Activated T-helper 2 cell treated with anti-CD3 and anti-CD28 coated beads, Interferon-gamma antibody, Interleukin-2, Interleukin-4, amounts not matched to agents 10 μg/mL and 5 μg/mL and 100 μg/mL, durations not matched to agents 14 hours and 24 hours and 36 hours (primary cell): ENCODE measurements at regions not wholly inside any gene's neighbourhood (a gene's known extent, or its start where the extent isn't known, plus 50 kb on each side); places are given as distances from the start of the nearest gene placed in this dataset.

Experiments
- DNase-seq: peaks from one replicate; pipeline ENCODE4 v3.0.0; 2021; ENCODE audit warnings: low spot score
- H3K27ac Mint-ChIP-seq: one replicate; pipeline ENCODE4 v1.8.0; 2021; ENCODE audit warnings: mixed read lengths
- H3K27me3 Mint-ChIP-seq: one replicate; pipeline ENCODE4 v1.8.0; 2021; ENCODE audit warnings: low read depth, mixed read lengths
- H3K36me3 Mint-ChIP-seq: one replicate; pipeline ENCODE4 v1.8.0; 2021; ENCODE audit warnings: low read depth, mixed read lengths
- H3K4me1 Mint-ChIP-seq: one replicate; pipeline ENCODE4 v1.8.0; 2021; ENCODE audit warnings: low read depth, mixed read lengths
- H3K4me3 Mint-ChIP-seq: one replicate; pipeline ENCODE4 v1.8.0; 2021; ENCODE audit warnings: low read depth, mild to moderate bottlenecking, moderate library complexity, mixed read lengths
- H3K9me3 Mint-ChIP-seq: one replicate; pipeline ENCODE4 v1.8.0; 2021; ENCODE audit warnings: mixed read lengths
- intact Hi-C: fragments of 100-400 bp; cut with micrococcal nuclease; formaldehyde crosslinking; loops from one replicate; pipeline ENCODE4 v1.15.1; 2023

GRCh38 chr1:199122085-199122484 lies 483.2 kb downstream of the PTPRC start:
- intact Hi-C loops = loop anchor here (5.0 kb wide), 1 partner anchor 50 kb away; no protein-coding TSS in a partner anchor
- DNase-seq = no peak
- Mint-ChIP-seq H3K4me3 (no peak overlapping the region), H3K36me3 (no peaks in the 10 kb centered on the region), H3K4me1 (peaks cover 11% of the 10 kb centered on the region), H3K27me3 (peaks cover 3% of the 10 kb centered on the region), H3K27ac (no peak overlapping the region), H3K9me3 (no peaks in the 10 kb centered on the region)

- H3K9me3 Mint-ChIP-seq = no peaks in the 10 kb centered on the region
- no peaks in the 10 kb centered on the region for H3K36me3 Mint-ChIP-seq
- intact Hi-C loops = loop anchor here (5.0 kb wide), 1 partner anchor 50 kb away; no protein-coding TSS in a partner anchor
- no peak for DNase-seq
- H3K27me3 Mint-ChIP-seq = peaks cover 8% of the 10 kb centered on the region
- H3K4me3 Mint-ChIP-seq = no peak overlapping the region
- no peak overlapping the region for H3K27ac Mint-ChIP-seq
- H3K4me1 Mint-ChIP-seq = peaks cover 11% of the 10 kb centered on the region
These were observed 483.9 kb downstream of the PTPRC start for GRCh38 chr1:199122532-199123311.

- intact Hi-C loops = loop anchor here (5.0 kb wide), 1 partner anchor 49 kb away; no protein-coding TSS in a partner anchor
- H3K4me1 Mint-ChIP-seq = peaks cover 11% of the 10 kb centered on the region
- H3K36me3 Mint-ChIP-seq = no peaks in the 10 kb centered on the region
- no peaks in the 10 kb centered on the region for H3K9me3 Mint-ChIP-seq
- no peak for DNase-seq
- H3K4me3 Mint-ChIP-seq = no peak overlapping the region
- H3K27me3 Mint-ChIP-seq = peaks cover 10% of the 10 kb centered on the region
- no peak overlapping the region for H3K27ac Mint-ChIP-seq
These were observed 484.8 kb downstream of the PTPRC start for GRCh38 chr1:199123615-199124014.

- intact Hi-C loops = loop anchor here (5.0 kb wide), 1 partner anchor 48 kb away; no protein-coding TSS in a partner anchor
These were observed 485.5 kb downstream of the PTPRC start for GRCh38 chr1:199124351-199124750.

GRCh38 chr1:199129247-199129646 lies 490.4 kb downstream of the PTPRC start:
- no peak for DNase-seq
- Mint-ChIP-seq H3K27me3 (peaks cover 22% of the 10 kb centered on the region), H3K4me1 (peaks cover 4% of the 10 kb centered on the region), H3K4me3 (no peak overlapping the region), H3K9me3 (peaks cover 3% of the 10 kb centered on the region), H3K27ac (no peak overlapping the region), H3K36me3 (no peaks in the 10 kb centered on the region)
- intact Hi-C loops = no loop called here

More at GRCh38 chr1:199124351-199124750, 485.5 kb downstream of the PTPRC start:
- no peak overlapping the region for H3K4me3 Mint-ChIP-seq
- H3K4me1 Mint-ChIP-seq = peaks cover 11% of the 10 kb centered on the region
- no peaks in the 10 kb centered on the region for H3K36me3 Mint-ChIP-seq
- peaks cover 13% of the 10 kb centered on the region for H3K27me3 Mint-ChIP-seq
- no peak for DNase-seq
- H3K27ac Mint-ChIP-seq = no peak overlapping the region
- H3K9me3 Mint-ChIP-seq = no peaks in the 10 kb centered on the region

GRCh38 chr1:199132006-199132405 lies 493.2 kb downstream of the PTPRC start:
- Mint-ChIP-seq H3K36me3 (no peaks in the 10 kb centered on the region), H3K27ac (no peak overlapping the region), H3K27me3 (peaks cover 26% of the 10 kb centered on the region), H3K9me3 (peaks cover 3% of the 10 kb centered on the region), H3K4me1 (peaks cover 2% of the 10 kb centered on the region), H3K4me3 (no peak overlapping the region)
- no peak for DNase-seq
- intact Hi-C loops = no loop called here

GRCh38 chr1:199135901-199136300 lies 497.1 kb downstream of the PTPRC start:
- no peak for DNase-seq
- H3K4me3 Mint-ChIP-seq = no peak overlapping the region
- no peaks in the 10 kb centered on the region for H3K36me3 Mint-ChIP-seq
- peaks cover 16% of the 10 kb centered on the region for H3K27me3 Mint-ChIP-seq
- H3K4me1 Mint-ChIP-seq = peaks cover 5% of the 10 kb centered on the region
- peaks cover 3% of the 10 kb centered on the region for H3K9me3 Mint-ChIP-seq
- intact Hi-C loops = no loop called here
- no peak overlapping the region for H3K27ac Mint-ChIP-seq

GRCh38 chr1:199138061-199138460 lies 499.2 kb downstream of the PTPRC start:
- peaks cover 14% of the 10 kb centered on the region for H3K27me3 Mint-ChIP-seq
- H3K36me3 Mint-ChIP-seq = no peaks in the 10 kb centered on the region
- intact Hi-C loops = no loop called here
- H3K9me3 Mint-ChIP-seq = no peaks in the 10 kb centered on the region
- no peak overlapping the region for H3K4me3 Mint-ChIP-seq
- H3K4me1 Mint-ChIP-seq = peaks cover 4% of the 10 kb centered on the region
- H3K27ac Mint-ChIP-seq = no peak overlapping the region
- DNase-seq = no peak

- Mint-ChIP-seq H3K36me3 (no peaks in the 10 kb centered on the region), H3K4me1 (no peaks in the 10 kb centered on the region), H3K27ac (no peak overlapping the region), H3K9me3 (no peaks in the 10 kb centered on the region), H3K4me3 (no peak overlapping the region), H3K27me3 (peaks cover 53% of the 10 kb centered on the region)
- no peak for DNase-seq
- intact Hi-C loops = no loop called here
These were observed 510.8 kb downstream of the PTPRC start for GRCh38 chr1:199149591-199149990.

- intact Hi-C loops = no loop called here
- Mint-ChIP-seq H3K27ac (no peak overlapping the region), H3K4me3 (no peak overlapping the region), H3K9me3 (no peaks in the 10 kb centered on the region), H3K36me3 (no peaks in the 10 kb centered on the region), H3K4me1 (no peaks in the 10 kb centered on the region), H3K27me3 (peaks cover 49% of the 10 kb centered on the region)
- no peak for DNase-seq
These were observed 511.9 kb downstream of the PTPRC start for GRCh38 chr1:199150756-199151155.

- intact Hi-C loops = no loop called here
- no peak overlapping the region for H3K27ac Mint-ChIP-seq
These were observed 513.0 kb downstream of the PTPRC start for GRCh38 chr1:199151634-199152425.

GRCh38 chr1:199152676-199153075 lies 513.8 kb downstream of the PTPRC start:
- DNase-seq = no peak
- Mint-ChIP-seq H3K27ac (no peak overlapping the region), H3K4me3 (no peak overlapping the region), H3K9me3 (no peaks in the 10 kb centered on the region), H3K27me3 (peaks cover 34% of the 10 kb centered on the region), H3K36me3 (no peaks in the 10 kb centered on the region), H3K4me1 (no peaks in the 10 kb centered on the region)
- intact Hi-C loops = no loop called here

More at GRCh38 chr1:199151634-199152425, 513.0 kb downstream of the PTPRC start:
- Mint-ChIP-seq H3K27me3 (peaks cover 40% of the 10 kb centered on the region), H3K36me3 (no peaks in the 10 kb centered on the region), H3K4me1 (no peaks in the 10 kb centered on the region), H3K9me3 (no peaks in the 10 kb centered on the region), H3K4me3 (no peak overlapping the region)
- no peak for DNase-seq
